ENCODE measurements at regions not wholly inside any gene's neighbourhood (a gene's known extent, or its start where the extent isn't known, plus 50 kb on each side); places are given as distances from the start of the nearest gene placed in this dataset.

GRCh38 chr4:138833974-138834373 lies 181.6 kb upstream of the NOCT start:
- TF ChIP-seq SPI1 (IDR thresholded peaks at IDR 0.05; ENCODE audit: low read depth, low read length): no peak
- no peak for TF ChIP-seq POLR2A (IDR thresholded peaks at IDR 0.05; ENCODE audit: low read depth, low read length)
- TF ChIP-seq POLR2AphosphoS5 (IDR thresholded peaks at IDR 0.05; ENCODE audit: low read depth, low read length): no peak
- no peak for TF ChIP-seq TAF1 (IDR thresholded peaks at IDR 0.05; ENCODE audit: low read depth, low read length)
- no peak for TF ChIP-seq PAX5 (IDR thresholded peaks at IDR 0.05; ENCODE audit: insufficient read depth, low read length, severe bottlenecking)

All from GM12891 (cell line).